Activated naive CD4-positive, alpha-beta T cell treated with anti-CD3 and anti-CD28 coated beads, Interleukin-2, amount 50 U/mL, for 72 hours (primary cell): ENCODE measurements at regions not wholly inside any gene's neighbourhood (a gene's known extent, or its start where the extent isn't known, plus 50 kb on each side); places are given as distances from the start of the nearest gene placed in this dataset.
"Not testable (repeated sequence)": the region's sequence is repeated elsewhere in the genome, so short reads cannot be mapped to it uniquely, and the experiment has no call there.

Source experiments
- ATAC-seq, 2 donors: fragments of 150-1000 bp; cut with Tn5 transposase; 2 replicates each; pipeline ENCODE4 v1.10.0; 2021; ENCODE audit warnings: mild to moderate bottlenecking in 2 of 2, moderate library complexity in 2 of 2
- DNase-seq, 2 donors: peaks; one replicate each; pipeline ENCODE4 v3.0.0; 2021 to 2022; ENCODE audit warnings: low spot score in 2 of 2
- H3K27ac Mint-ChIP-seq, 2 donors: one replicate each; pipeline ENCODE4 v1.8.0; 2022; ENCODE audit warnings: mild to moderate bottlenecking in 2 of 2, mixed read lengths in 2 of 2
- H3K36me3 Mint-ChIP-seq, 2 donors: one replicate each; pipeline ENCODE4 v1.8.0; 2022; ENCODE audit warnings: mixed read lengths in 2 of 2
- H3K9me3 Mint-ChIP-seq, 2 donors: one replicate each; pipeline ENCODE4 v1.8.0; 2022; ENCODE audit warnings: mixed read lengths in 2 of 2

- ATAC-seq = no peak
- Mint-ChIP-seq H3K9me3 (no peaks in the 10 kb centered on the region), H3K36me3 (no peaks in the 10 kb centered on the region)
These were observed 388.1 kb upstream of the GOT2 start for GRCh38 chr16:59122262-59122537.

DNA sequence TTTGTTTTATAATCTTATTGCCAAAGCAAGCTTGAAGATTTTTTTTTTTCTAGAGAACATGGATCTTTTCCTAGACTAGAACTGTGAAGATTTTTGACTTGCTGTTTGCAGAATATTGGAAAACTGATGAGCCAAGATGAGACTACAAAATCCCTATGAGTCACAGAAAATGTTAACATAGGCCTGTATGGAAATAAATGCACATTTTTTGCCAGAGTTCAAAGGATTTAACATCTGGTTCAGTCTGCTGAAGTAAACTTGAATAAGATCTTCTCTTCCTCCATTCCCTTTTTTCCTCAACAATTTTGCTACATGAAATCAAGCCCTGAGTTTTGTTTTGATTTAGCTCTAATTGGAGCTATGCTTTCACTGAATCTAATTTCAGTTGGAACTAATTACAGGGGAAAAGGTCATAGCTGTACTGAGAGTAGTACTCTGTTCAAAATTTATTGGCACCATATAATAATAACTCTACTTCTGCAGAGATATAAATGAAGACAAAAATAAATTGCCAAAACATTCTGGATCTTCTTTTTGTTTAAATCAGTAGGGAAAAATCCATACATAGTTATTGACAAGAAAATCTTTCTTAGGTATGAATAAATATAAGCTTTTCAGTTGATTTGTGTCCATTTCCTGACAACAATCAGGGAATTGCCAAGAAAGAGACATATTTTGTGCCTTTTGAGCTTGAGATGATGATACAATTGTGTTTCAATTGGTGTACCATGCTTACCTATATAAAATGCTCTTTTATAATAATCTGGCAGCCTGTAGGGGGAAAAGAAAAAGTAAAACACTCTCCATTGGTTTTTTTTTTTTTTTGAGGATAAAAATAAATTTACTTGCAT, 387.5 kb upstream of the GOT2 start:
- no peaks in the 10 kb centered on the region for H3K9me3 Mint-ChIP-seq
- DNase-seq = no peak

More at GRCh38 chr16:59122262-59122537, 388.1 kb upstream of the GOT2 start:
- H3K27ac Mint-ChIP-seq = no peak overlapping the region
- DNase-seq = no peak

DNA sequence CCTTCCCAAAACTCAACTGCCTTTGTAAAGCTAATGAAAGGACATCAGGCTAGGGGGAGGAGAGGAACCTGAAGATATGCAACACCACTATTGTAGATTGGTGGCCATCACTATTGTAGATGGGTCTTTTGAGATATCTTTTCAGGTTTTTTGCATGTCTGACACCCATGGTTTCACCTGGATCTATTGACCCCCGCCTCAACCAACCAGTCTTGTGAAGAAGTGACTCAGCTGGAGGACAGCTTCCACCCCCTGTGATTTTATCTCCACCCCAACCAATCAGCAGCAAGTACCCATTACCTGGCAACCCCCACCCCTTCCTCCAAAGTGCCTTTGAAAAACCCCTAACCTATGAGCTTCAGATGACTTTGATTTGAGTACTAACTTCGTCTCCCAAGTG, 382.6 kb upstream of the GOT2 start:
- H3K36me3 Mint-ChIP-seq = no peaks in the 10 kb centered on the region

More for the DNA sequence above, 387.5 kb upstream of the GOT2 start:
- Mint-ChIP-seq H3K27ac (no peak overlapping the region), H3K36me3 (no peaks in the 10 kb centered on the region)
- ATAC-seq = no peak

GRCh38 chr16:59114790-59115189, 380.7 kb upstream of the GOT2 start:
- H3K27ac Mint-ChIP-seq = no peak overlapping the region

More for the DNA sequence above, 382.6 kb upstream of the GOT2 start:
- no peak for ATAC-seq
- H3K9me3 Mint-ChIP-seq = no peaks in the 10 kb centered on the region
- no peak for DNase-seq
- peak overlapping the region in 1 of 2 donors; percentile 46 for H3K27ac Mint-ChIP-seq

GRCh38 chr16:59113004-59113670, 379.0 kb upstream of the GOT2 start:
- no peaks in the 10 kb centered on the region for H3K36me3 Mint-ChIP-seq
- H3K27ac Mint-ChIP-seq = no peak overlapping the region

More at GRCh38 chr16:59114790-59115189, 380.7 kb upstream of the GOT2 start:
- DNase-seq = no peak
- Mint-ChIP-seq H3K36me3 (no peaks in the 10 kb centered on the region), H3K9me3 (no peaks in the 10 kb centered on the region)
- no peak for ATAC-seq

GRCh38 chr16:59111280-59111679, 377.2 kb upstream of the GOT2 start:
- no peak for ATAC-seq
- no peak for DNase-seq
- H3K27ac Mint-ChIP-seq = no peak overlapping the region
- no peaks in the 10 kb centered on the region for H3K36me3 Mint-ChIP-seq
- H3K9me3 Mint-ChIP-seq = no peaks in the 10 kb centered on the region

More at GRCh38 chr16:59113004-59113670, 379.0 kb upstream of the GOT2 start:
- no peaks in the 10 kb centered on the region for H3K9me3 Mint-ChIP-seq
- no peak for DNase-seq
- no peak for ATAC-seq

DNA sequence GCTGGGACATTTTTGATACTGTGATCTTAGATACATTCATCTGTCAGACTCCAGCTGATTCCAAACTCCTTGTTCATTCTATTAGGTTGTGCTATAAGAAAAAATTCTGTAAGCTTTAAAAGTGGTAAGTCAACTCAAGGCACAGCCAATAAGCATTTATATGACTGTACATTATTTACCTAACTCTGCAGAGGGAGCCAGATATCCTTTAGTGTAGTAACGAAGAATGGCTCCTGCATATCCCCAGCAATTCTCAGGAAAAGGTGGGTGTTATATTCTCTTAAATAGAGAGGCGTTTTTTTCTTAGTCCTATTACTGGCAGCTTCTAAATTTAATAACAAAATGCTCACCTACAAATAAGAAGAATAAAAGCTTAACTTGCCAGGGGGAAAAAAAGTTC, 374.3 kb upstream of the GOT2 start:
- no peak overlapping the region for H3K27ac Mint-ChIP-seq
- H3K9me3 Mint-ChIP-seq = no peaks in the 10 kb centered on the region
- no peak for DNase-seq
- no peaks in the 10 kb centered on the region for H3K36me3 Mint-ChIP-seq
- no peak for ATAC-seq

- not testable (repeated sequence) for DNase-seq, H3K9me3 Mint-ChIP-seq, H3K36me3 Mint-ChIP-seq, ATAC-seq, H3K27ac Mint-ChIP-seq
These were observed 362.6 kb upstream of the GOT2 start for GRCh38 chr16:59096682-59097081.

- H3K27ac Mint-ChIP-seq = no peak overlapping the region
- peaks cover 5% of the 10 kb centered on the region in 2 donors for H3K9me3 Mint-ChIP-seq
- no peak for DNase-seq
- H3K36me3 Mint-ChIP-seq = no peaks in the 10 kb centered on the region
- ATAC-seq = no peak
These were observed 356.4 kb upstream of the GOT2 start for GRCh38 chr16:59090541-59090940.

- Mint-ChIP-seq H3K36me3 (no peaks in the 10 kb centered on the region), H3K9me3 (peaks cover 5% of the 10 kb centered on the region in 2 donors), H3K27ac (no peak overlapping the region)
- DNase-seq (no peak), ATAC-seq (no peak)
These were observed 354.3 kb upstream of the GOT2 start for GRCh38 chr16:59088431-59088830.

DNA sequence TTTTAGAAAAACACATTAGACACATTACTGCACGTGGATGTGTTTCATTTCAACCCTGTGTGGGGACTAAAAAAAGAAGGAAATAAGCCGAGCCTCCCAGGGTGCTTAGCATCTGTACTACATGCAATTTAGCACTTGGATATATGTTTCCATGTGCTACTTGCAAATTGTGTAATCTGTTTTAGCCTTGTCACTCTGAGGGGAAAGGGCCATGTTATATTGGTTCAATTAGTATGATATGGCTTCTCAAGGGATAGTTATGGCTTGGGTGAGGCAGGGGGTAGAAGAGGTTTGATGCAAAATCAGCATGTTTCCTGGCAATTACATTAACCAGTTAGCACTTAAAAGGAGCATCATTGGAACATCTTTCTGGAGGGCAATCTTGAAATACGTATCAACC, 353.5 kb upstream of the GOT2 start:
- Mint-ChIP-seq H3K27ac (no peak overlapping the region), H3K36me3 (no peaks in the 10 kb centered on the region), H3K9me3 (peaks cover 5 to 8% of the 10 kb centered on the region in 2 donors)
- ATAC-seq (no peak), DNase-seq (no peak)

DNA sequence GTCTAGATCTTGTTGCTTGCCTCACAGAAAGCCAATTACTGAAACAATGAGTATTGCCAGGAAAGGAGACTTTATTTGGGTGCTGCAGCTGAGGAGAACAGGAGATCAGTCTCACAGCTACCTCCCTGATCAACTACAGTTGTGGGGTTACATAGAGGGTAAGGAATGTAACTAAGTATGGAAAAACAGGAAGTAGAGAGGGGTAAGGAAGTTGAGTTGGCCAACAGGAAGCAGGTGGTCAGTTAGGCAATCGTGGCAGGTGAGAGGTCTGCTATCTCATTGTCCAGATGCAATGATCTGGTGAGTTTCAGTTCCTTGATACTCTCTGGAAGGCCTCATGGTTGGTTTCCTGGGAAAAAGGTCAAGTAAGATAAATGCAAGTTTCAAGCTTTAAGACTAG, 333.1 kb upstream of the GOT2 start:
- DNase-seq (no peak), ATAC-seq (no peak)
- peaks cover 13 to 23% of the 10 kb centered on the region in 2 donors for H3K9me3 Mint-ChIP-seq
- H3K36me3 Mint-ChIP-seq = no peaks in the 10 kb centered on the region
- peak overlapping the region in 1 of 2 donors; percentile 18 for H3K27ac Mint-ChIP-seq

DNA sequence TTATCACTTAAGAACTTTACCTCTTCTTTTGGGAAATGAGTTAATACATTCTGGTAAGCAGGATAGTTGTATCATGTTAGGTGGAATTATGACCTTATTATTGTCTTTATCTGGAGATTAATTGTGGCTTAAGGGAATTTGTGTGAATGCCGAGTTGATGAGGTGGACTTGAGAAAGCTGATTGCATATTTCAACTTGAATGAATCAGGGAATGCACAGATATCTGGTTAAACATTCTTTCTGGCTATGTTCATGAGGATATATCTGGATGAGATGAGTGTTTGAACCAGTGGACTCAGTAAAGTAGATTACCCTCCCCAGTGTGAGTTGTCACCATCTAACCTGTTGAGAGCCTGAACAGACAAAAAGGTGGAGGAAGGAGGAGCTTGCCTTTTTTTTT, 326.1 kb upstream of the GOT2 start:
- Mint-ChIP-seq H3K9me3 (peaks cover 7 to 8% of the 10 kb centered on the region in 2 donors), H3K27ac (no peak overlapping the region), H3K36me3 (no peaks in the 10 kb centered on the region)
- ATAC-seq = no peak
- no peak for DNase-seq

DNA sequence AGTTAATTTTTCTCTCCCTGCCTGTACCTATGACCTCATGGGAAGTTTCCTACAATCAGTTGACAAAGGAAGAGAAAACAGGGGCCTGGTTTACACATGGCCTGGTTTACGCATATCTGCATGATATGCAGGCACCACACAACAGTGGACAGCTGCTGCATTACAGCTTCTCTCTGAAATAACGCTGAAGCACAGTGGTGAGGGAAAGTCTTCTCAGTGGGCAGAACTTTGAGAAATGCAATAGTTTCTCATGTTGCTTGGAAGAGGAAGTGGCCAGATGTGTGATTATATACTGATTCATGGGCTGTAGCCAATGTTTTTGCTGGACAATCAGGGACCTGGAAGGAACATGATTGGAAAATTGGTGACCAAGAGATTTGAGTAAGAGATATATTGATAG, 324.1 kb upstream of the GOT2 start:
- H3K9me3 Mint-ChIP-seq = peaks cover 7 to 8% of the 10 kb centered on the region in 2 donors

GRCh38 chr16:59053911-59054310, 319.8 kb upstream of the GOT2 start:
- DNase-seq (no peak), ATAC-seq (no peak)
- no peak overlapping the region for H3K27ac Mint-ChIP-seq

More for the DNA sequence above, 324.1 kb upstream of the GOT2 start:
- Mint-ChIP-seq H3K36me3 (no peaks in the 10 kb centered on the region), H3K27ac (no peak overlapping the region)
- ATAC-seq (no peak), DNase-seq (no peak)

DNA sequence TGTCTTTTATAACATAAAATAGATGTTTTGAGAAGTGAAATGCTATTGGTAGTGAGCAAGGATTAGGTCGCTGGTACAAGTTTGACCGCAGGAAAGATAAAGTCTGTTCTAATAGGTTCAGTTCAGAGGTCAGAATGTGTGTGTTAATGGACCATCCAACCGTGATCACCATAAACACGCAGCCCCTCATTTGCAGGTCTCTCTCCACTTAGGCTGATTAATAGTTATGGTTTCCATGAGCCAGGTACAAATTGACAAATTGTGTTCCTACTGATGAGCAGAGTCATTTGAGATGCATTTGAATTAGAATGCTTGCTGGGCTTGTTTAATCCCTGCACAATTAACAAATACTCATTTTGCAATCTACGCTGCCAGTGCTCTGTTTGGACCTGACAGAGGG, 318.1 kb upstream of the GOT2 start:
- DNase-seq (no peak), ATAC-seq (no peak)
- peaks cover 0 to 4% of the 10 kb centered on the region in 2 donors for H3K9me3 Mint-ChIP-seq
- no peak overlapping the region for H3K27ac Mint-ChIP-seq
- H3K36me3 Mint-ChIP-seq = no peaks in the 10 kb centered on the region

More at GRCh38 chr16:59053911-59054310, 319.8 kb upstream of the GOT2 start:
- Mint-ChIP-seq H3K9me3 (peaks cover 7 to 9% of the 10 kb centered on the region in 2 donors), H3K36me3 (no peaks in the 10 kb centered on the region)

DNA sequence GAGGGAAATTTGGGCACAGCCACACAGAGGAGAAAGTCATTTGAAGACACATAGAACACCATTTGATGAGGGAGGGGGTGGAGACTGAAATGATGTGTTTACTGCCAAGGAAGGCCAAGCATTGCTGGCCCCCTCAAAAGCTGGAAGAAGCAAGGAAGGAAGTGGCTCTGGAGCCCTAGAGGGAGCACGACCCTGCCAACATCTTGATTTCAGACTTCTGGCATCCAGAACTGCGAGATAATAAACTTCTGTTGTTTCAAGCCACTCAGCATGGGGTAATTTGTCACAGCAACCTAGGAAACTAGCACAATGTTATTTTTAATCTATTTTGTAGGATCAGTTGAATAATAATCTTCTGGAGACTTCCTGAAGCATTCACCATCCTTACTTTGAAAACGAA, 314.8 kb upstream of the GOT2 start:
- peaks cover 0 to 4% of the 10 kb centered on the region in 2 donors for H3K9me3 Mint-ChIP-seq
- DNase-seq = no peak
- no peak for ATAC-seq
- no peak overlapping the region for H3K27ac Mint-ChIP-seq
- H3K36me3 Mint-ChIP-seq = no peaks in the 10 kb centered on the region

- H3K9me3 Mint-ChIP-seq = peaks cover 0 to 4% of the 10 kb centered on the region in 2 donors
- no peak for ATAC-seq
- H3K27ac Mint-ChIP-seq = no peak overlapping the region
- H3K36me3 Mint-ChIP-seq = no peaks in the 10 kb centered on the region
- DNase-seq = no peak
These were observed 313.0 kb upstream of the GOT2 start for GRCh38 chr16:59047114-59047513.
